Choroid plexus epithelial cell (primary cell): ENCODE measurements at regions not wholly inside any gene's neighbourhood (a gene's known extent, or its start where the extent isn't known, plus 50 kb on each side); places are given as distances from the start of the nearest gene placed in this dataset.

Source experiments
- DNase-seq: peaks from one replicate; pipeline ENCODE4 v3.0.0-alpha.2; 2010; ENCODE audit warnings: low read depth
- H3K4me3 ChIP-seq: 2 replicates; pipeline ENCODE4 v1.5.1; 2011; ENCODE audit warnings: low read depth, mild to moderate bottlenecking, control low read depth, low read length, moderate library complexity
- TF ChIP-seq, protein P1 (sequence below): conservative IDR thresholded peaks from 2 replicates; pipeline ENCODE4 v1.5.1; 2011; ENCODE audit warnings: low read depth, mild to moderate bottlenecking, control low read depth, inconsistent platforms, low read length, moderate library complexity

DNA sequence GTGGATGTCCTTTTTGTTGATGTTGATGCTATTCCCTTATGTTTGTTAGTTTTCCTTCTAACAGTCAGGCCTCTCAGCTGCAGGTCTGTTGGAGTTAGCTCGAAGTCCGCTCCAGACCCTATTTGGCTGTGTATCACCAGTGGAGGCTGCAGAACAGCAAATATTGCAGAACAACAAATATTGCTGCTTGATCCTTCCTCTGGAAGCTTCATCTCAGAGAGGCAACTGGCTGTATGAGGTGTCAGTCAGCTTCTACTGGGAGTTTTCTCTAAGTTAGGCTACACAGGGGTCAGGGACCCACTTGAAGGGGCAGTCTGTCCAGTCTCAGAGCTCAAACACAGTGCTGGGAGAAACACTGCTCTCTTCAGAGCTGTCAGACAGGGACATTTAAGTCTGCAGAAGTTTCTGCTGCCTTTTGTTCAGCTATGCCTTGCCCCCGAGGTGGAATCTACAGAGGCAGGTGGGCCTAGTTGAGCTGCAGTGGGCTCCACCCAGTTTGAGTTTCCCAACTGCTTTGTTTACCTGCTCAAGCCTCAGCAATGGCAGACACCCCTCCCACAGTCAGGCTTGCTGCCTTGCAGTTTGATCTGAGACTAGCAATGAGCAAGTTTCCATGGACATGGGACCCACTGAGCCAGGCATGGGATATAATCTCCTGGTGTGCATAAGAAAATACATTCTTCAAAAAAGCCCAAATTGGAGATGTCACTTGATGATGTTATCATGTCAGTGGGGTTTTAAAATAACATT, 99.5 kb downstream of the KDM5D start:
- H3K4me3 ChIP-seq = no peak overlapping the region
- no peak for DNase-seq
- TF ChIP-seq, protein P1, sequence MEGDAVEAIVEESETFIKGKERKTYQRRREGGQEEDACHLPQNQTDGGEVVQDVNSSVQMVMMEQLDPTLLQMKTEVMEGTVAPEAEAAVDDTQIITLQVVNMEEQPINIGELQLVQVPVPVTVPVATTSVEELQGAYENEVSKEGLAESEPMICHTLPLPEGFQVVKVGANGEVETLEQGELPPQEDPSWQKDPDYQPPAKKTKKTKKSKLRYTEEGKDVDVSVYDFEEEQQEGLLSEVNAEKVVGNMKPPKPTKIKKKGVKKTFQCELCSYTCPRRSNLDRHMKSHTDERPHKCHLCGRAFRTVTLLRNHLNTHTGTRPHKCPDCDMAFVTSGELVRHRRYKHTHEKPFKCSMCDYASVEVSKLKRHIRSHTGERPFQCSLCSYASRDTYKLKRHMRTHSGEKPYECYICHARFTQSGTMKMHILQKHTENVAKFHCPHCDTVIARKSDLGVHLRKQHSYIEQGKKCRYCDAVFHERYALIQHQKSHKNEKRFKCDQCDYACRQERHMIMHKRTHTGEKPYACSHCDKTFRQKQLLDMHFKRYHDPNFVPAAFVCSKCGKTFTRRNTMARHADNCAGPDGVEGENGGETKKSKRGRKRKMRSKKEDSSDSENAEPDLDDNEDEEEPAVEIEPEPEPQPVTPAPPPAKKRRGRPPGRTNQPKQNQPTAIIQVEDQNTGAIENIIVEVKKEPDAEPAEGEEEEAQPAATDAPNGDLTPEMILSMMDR = no peak

DNA sequence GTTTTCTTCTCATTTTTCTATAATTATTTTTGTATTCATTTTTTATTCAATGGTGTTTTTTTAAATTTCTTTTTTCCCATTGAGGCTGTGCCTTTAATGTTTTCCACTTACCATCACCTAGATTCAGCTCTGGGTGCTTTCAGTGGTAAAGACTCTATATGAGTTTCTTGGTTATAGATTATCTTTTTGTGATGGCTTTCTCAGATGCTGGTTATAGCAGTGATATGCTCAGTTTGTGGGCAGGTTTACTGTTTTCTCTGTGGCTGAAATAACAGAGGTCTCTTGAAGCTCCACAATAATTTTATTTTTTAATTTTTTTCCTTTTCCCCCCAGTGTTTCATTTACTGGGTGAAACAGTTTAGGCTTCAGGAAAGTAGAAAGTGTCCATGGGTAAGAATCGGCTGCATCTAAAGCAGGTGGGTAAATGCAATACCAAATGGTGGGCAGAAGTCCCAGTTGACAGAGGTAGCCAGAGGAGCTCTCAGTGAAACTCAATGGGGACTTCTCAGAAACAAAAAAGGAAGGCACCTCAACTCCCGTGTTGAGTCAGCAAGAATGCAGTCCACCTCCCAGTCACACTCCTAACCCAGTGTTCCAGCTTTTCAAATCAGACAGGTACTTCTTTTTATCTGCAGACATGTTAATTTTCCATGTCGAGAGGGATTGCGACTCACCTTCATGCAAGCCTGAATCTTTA, 106.7 kb downstream of the KDM5D start:
- no peak overlapping the region for H3K4me3 ChIP-seq
- TF ChIP-seq, protein P1 = no peak
- DNase-seq = no peak

DNA sequence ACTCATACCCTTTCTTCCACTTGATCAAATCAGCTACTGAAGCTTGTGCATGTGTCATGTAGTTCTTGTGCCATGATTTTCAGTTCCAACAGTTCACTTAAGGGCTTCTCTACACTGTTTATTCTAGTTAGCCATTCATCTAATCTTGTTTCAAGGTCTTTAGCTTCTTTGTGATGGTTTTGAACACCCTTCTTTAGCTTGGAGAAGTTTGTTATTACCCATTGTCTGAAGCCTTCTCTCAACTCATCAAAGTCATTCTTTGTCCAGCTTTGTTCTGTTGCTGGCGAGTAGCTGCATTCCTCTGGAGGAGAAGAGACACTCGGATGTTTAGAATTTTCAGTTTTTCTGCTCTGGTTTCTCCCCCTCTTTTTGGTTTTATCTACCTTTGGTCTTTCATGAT, 115.6 kb downstream of the KDM5D start:
- DNase-seq = no peak
- H3K4me3 ChIP-seq = no peak overlapping the region
- TF ChIP-seq, protein P1 = no peak

DNA sequence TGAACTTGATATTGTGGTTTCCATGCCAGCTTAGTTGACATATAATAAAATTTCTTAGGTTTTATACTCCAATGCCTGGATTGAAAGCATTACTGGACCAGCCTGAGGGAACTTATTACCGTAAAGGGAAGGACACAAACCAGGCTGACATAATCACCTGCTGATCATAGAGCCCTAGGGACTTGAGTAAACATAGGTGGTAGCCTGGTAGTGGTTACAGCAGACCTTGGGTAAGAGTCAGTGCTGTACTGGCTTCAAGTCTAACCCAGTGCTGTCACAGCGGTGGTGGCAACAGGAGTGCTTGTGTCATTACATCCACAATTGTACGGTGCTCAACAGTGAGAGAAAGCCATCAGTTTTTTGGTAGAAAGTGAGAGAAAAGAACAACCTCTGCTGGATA, 122.1 kb downstream of the KDM5D start:
- H3K4me3 ChIP-seq = no peak overlapping the region
- TF ChIP-seq, protein P1 = no peak
- no peak for DNase-seq

DNA sequence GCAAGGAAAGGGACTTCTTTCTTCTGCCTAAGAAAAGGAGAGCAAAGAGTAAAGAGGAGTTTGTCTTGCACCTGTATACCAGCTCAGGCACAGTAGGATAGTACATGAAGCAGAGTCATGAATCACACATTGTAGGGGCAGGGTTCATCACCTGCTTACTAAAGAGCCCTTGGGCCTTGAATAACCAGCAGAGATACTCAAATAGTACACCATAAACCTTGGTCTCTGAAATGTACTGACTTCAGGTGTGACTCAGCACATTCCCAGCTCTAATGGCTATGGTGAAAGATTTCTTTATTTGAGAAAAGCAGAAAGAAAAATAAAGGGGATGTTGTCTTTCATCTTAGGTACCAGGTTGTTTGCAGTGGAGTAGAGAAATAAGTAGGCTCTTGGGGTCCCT, 122.8 kb downstream of the KDM5D start:
- TF ChIP-seq, protein P1 = no peak
- no peak overlapping the region for H3K4me3 ChIP-seq
- peak; percentile 9 for DNase-seq

DNA sequence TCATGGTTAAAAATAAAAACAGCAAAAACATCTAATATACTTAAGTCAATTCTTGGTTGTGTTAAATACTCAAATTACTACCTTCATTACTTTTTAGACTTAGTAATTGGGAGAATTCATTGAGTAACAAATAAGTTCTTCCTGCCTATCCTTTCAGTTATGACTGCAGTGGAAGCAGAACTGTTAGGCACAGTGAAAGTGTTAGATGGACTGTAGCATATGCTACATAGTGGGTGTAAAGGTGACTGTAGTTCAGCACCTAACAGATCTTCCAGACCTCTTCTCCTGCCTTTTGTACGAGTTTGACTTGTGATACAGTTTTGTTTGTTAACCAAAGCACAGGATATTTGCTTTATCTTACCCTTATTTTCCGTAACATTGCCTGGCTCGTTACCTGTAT, 143.4 kb downstream of the KDM5D start:
- TF ChIP-seq, protein P1 = no peak
- H3K4me3 ChIP-seq = no peak overlapping the region
- peak; percentile 9 for DNase-seq
